Peyer's patch (tissue), 4 donors: ENCODE measurements at regions not wholly inside any gene's neighbourhood (a gene's known extent, or its start where the extent isn't known, plus 50 kb on each side); places are given as distances from the start of the nearest gene placed in this dataset.

Source experiments
- CTCF ChIP-seq, 6 experiments: fragments of 450-650 bp in 4 of 6; fragments of 200-600 bp in 2 of 6; sonication (generic) in 1 of 6; IDR thresholded peaks; one replicate each; pipeline ENCODE4 v1.5.1; 2017 to 2019; ENCODE audit warnings: antibody characterized with exemption in 6 of 6, mild to moderate bottlenecking in 3 of 6, moderate library complexity in 1 of 6
- POLR2A ChIP-seq, 2 donors: fragments of 450-650 bp; IDR thresholded peaks; one replicate each; pipeline ENCODE4 v1.5.1; 2017; ENCODE audit warnings: antibody characterized with exemption in 2 of 2, mild to moderate bottlenecking in 2 of 2, moderate library complexity in 2 of 2

GRCh38 chr12:75846102-75846501, 185.5 kb downstream of the PHLDA1 start:
- TF ChIP-seq POLR2A (IDR thresholded peaks at IDR 0.05) (no peak), CTCF (IDR thresholded peaks at IDR 0.05) (no peak)
